H7 (cell line): ENCODE measurements at regions not wholly inside any gene's neighbourhood (a gene's known extent, or its start where the extent isn't known, plus 50 kb on each side); places are given as distances from the start of the nearest gene placed in this dataset.
A peak's percentile ranks its signal among the peaks of the same experiment; 100 is the strongest.

Source experiments
- DNase-seq: peaks from one replicate; pipeline ENCODE4 v3.0.0; 2012
- H3K27me3 ChIP-seq: 2 replicates; pipeline ENCODE4 v1.6.0; 2011; ENCODE audit warnings: mild to moderate bottlenecking, low read length; ENCODE audit not compliant: control insufficient read depth, insufficient read depth
- H3K36me3 ChIP-seq: replicated peaks from 2 replicates; pipeline ENCODE4 v1.5.1; 2011; ENCODE audit warnings: low read length; ENCODE audit not compliant: control insufficient read depth, insufficient read depth
- H3K4me3 ChIP-seq: 2 replicates; pipeline ENCODE4 v1.5.1; 2011; ENCODE audit warnings: low read depth, mild to moderate bottlenecking, control low read depth, low read length, moderate library complexity; ENCODE audit not compliant: insufficient read depth

- DNase-seq: no peak
- Histone ChIP-seq H3K27me3 (no peaks in the 10 kb centered on the region), H3K4me3 (no peak overlapping the region), H3K36me3 (no peaks in the 10 kb centered on the region)
Measured at GRCh38 chr3:154015307-154015706, 105.9 kb upstream of the ARHGEF26 start.

- Histone ChIP-seq H3K27me3 (no peaks in the 10 kb centered on the region), H3K4me3 (no peak overlapping the region)
- peak; percentile 13 for DNase-seq
Measured at GRCh38 chr3:154018100-154018696, 103.0 kb upstream of the ARHGEF26 start.

GRCh38 chr3:154022606-154023005 is 98.6 kb upstream of the ARHGEF26 start:
- Histone ChIP-seq H3K4me3 (no peak overlapping the region), H3K27me3 (no peaks in the 10 kb centered on the region), H3K36me3 (no peaks in the 10 kb centered on the region)
- no peak for DNase-seq

More at GRCh38 chr3:154018100-154018696, 103.0 kb upstream of the ARHGEF26 start:
- H3K36me3 ChIP-seq: no peaks in the 10 kb centered on the region

- H3K27me3 ChIP-seq: no peaks in the 10 kb centered on the region
- no peak for DNase-seq
- H3K4me3 ChIP-seq: no peak overlapping the region
- H3K36me3 ChIP-seq: no peaks in the 10 kb centered on the region
Measured at GRCh38 chr3:154023148-154023547, 98.0 kb upstream of the ARHGEF26 start.

GRCh38 chr3:154025007-154025406 is 96.2 kb upstream of the ARHGEF26 start:
- no peak for DNase-seq
- H3K36me3 ChIP-seq: no peaks in the 10 kb centered on the region
- H3K27me3 ChIP-seq: no peaks in the 10 kb centered on the region
- H3K4me3 ChIP-seq: no peak overlapping the region

- Histone ChIP-seq H3K4me3 (no peak overlapping the region), H3K36me3 (no peaks in the 10 kb centered on the region), H3K27me3 (no peaks in the 10 kb centered on the region)
- DNase-seq: no peak
Measured at GRCh38 chr3:154029926-154030325, 91.3 kb upstream of the ARHGEF26 start.

- Histone ChIP-seq H3K27me3 (no peaks in the 10 kb centered on the region), H3K36me3 (no peaks in the 10 kb centered on the region), H3K4me3 (no peak overlapping the region)
- DNase-seq: no peak
Measured at GRCh38 chr3:154034797-154035330, 86.3 kb upstream of the ARHGEF26 start.

GRCh38 chr3:154040283-154040682 is 80.9 kb upstream of the ARHGEF26 start:
- Histone ChIP-seq H3K36me3 (no peaks in the 10 kb centered on the region), H3K27me3 (no peaks in the 10 kb centered on the region), H3K4me3 (no peak overlapping the region)
- no peak for DNase-seq

GRCh38 chr3:154044671-154045070 is 76.5 kb upstream of the ARHGEF26 start:
- Histone ChIP-seq H3K36me3 (no peaks in the 10 kb centered on the region), H3K27me3 (no peaks in the 10 kb centered on the region), H3K4me3 (no peak overlapping the region)
- no peak for DNase-seq

GRCh38 chr3:154050216-154050615 is 71.0 kb upstream of the ARHGEF26 start:
- Histone ChIP-seq H3K36me3 (no peaks in the 10 kb centered on the region), H3K4me3 (no peak overlapping the region)
- no peak for DNase-seq

GRCh38 chr3:154050766-154051165 is 70.4 kb upstream of the ARHGEF26 start:
- no peaks in the 10 kb centered on the region for H3K36me3 ChIP-seq
- no peaks in the 10 kb centered on the region for H3K27me3 ChIP-seq
- no peak overlapping the region for H3K4me3 ChIP-seq
- DNase-seq: no peak

More at GRCh38 chr3:154050216-154050615, 71.0 kb upstream of the ARHGEF26 start:
- no peaks in the 10 kb centered on the region for H3K27me3 ChIP-seq

GRCh38 chr3:154059833-154060232 is 61.4 kb upstream of the ARHGEF26 start:
- no peak for DNase-seq
- Histone ChIP-seq H3K27me3 (no peaks in the 10 kb centered on the region), H3K4me3 (no peak overlapping the region), H3K36me3 (no peaks in the 10 kb centered on the region)

GRCh38 chr3:154060238-154061000 is 60.8 kb upstream of the ARHGEF26 start:
- no peak overlapping the region for H3K4me3 ChIP-seq
- H3K36me3 ChIP-seq: no peaks in the 10 kb centered on the region
- no peaks in the 10 kb centered on the region for H3K27me3 ChIP-seq
- DNase-seq: no peak

- Histone ChIP-seq H3K27me3 (no peaks in the 10 kb centered on the region), H3K36me3 (no peaks in the 10 kb centered on the region), H3K4me3 (no peak overlapping the region)
- no peak for DNase-seq
Measured at GRCh38 chr3:154061001-154061370, 60.2 kb upstream of the ARHGEF26 start.

- Histone ChIP-seq H3K36me3 (no peaks in the 10 kb centered on the region), H3K27me3 (no peaks in the 10 kb centered on the region), H3K4me3 (no peak overlapping the region)
- DNase-seq: no peak
Measured at GRCh38 chr3:154062513-154062912, 58.7 kb upstream of the ARHGEF26 start.
